ENCODE measurements at regions not wholly inside any gene's neighbourhood (a gene's known extent, or its start where the extent isn't known, plus 50 kb on each side); places are given as distances from the start of the nearest gene placed in this dataset.

GRCh38 chrX:35090801-35091200 lies 148.2 kb downstream of the FAM47B start:
- H3K27ac ChIP-seq: no peak overlapping the region
- no peaks in the 10 kb centered on the region for H3K4me1 ChIP-seq
- intact Hi-C loops (cut with DNase I; ENCODE audit: low total_unique reads): no loop called here
- H3K4me3 ChIP-seq: no peak overlapping the region
- TF ChIP-seq CTCF (IDR thresholded peaks at IDR 0.05): no peak
- TF ChIP-seq POLR2AphosphoS5 (IDR thresholded peaks at IDR 0.05): no peak
- TF ChIP-seq POLR2A (IDR thresholded peaks at IDR 0.05): no peak
- H3K36me3 ChIP-seq: no peaks in the 10 kb centered on the region
- H3K9me3 ChIP-seq: peaks cover 8 to 12% of the 10 kb centered on the region in 2 donors
- no peak for DNase-seq (ENCODE audit: low spot score in 2 of 2)
- H3K27me3 ChIP-seq: peaks cover 0 to 4% of the 10 kb centered on the region in 2 donors

GRCh38 chrX:35098419-35098818 lies 155.8 kb downstream of the FAM47B start:
- H3K4me3 ChIP-seq: no peak overlapping the region
- H3K27me3 ChIP-seq: peaks cover 0 to 12% of the 10 kb centered on the region in 2 donors
- TF ChIP-seq CTCF (IDR thresholded peaks at IDR 0.05): no peak
- no peak for TF ChIP-seq POLR2A (IDR thresholded peaks at IDR 0.05)
- no peak for TF ChIP-seq POLR2AphosphoS5 (IDR thresholded peaks at IDR 0.05)
- no peak overlapping the region for H3K27ac ChIP-seq
- intact Hi-C loops (cut with DNase I; ENCODE audit: low total_unique reads): no loop called here
- DNase-seq (ENCODE audit: low spot score in 2 of 2): no peak
- H3K9me3 ChIP-seq: peaks cover 3 to 12% of the 10 kb centered on the region in 2 donors
- H3K36me3 ChIP-seq: no peaks in the 10 kb centered on the region
- no peaks in the 10 kb centered on the region for H3K4me1 ChIP-seq

GRCh38 chrX:35101901-35102300 lies 159.3 kb downstream of the FAM47B start:
- H3K27me3 ChIP-seq: peaks cover 0 to 13% of the 10 kb centered on the region in 2 donors
- intact Hi-C loops (cut with DNase I; ENCODE audit: low total_unique reads): no loop called here
- no peak for DNase-seq (ENCODE audit: low spot score in 2 of 2)
- no peak overlapping the region for H3K4me3 ChIP-seq
- no peak overlapping the region for H3K27ac ChIP-seq
- H3K9me3 ChIP-seq: no peaks in the 10 kb centered on the region
- TF ChIP-seq POLR2A (IDR thresholded peaks at IDR 0.05) (no peak), POLR2AphosphoS5 (IDR thresholded peaks at IDR 0.05) (no peak), CTCF (IDR thresholded peaks at IDR 0.05) (no peak)
- no peaks in the 10 kb centered on the region for H3K36me3 ChIP-seq
- no peaks in the 10 kb centered on the region for H3K4me1 ChIP-seq

GRCh38 chrX:35104626-35105025 lies 162.0 kb downstream of the FAM47B start:
- no peak overlapping the region for H3K27ac ChIP-seq
- peaks cover 0 to 13% of the 10 kb centered on the region in 2 donors for H3K27me3 ChIP-seq
- no peaks in the 10 kb centered on the region for H3K36me3 ChIP-seq
- DNase-seq (ENCODE audit: low spot score in 2 of 2): no peak
- no peaks in the 10 kb centered on the region for H3K9me3 ChIP-seq
- TF ChIP-seq POLR2A (IDR thresholded peaks at IDR 0.05): no peak
- no peak for TF ChIP-seq CTCF (IDR thresholded peaks at IDR 0.05)
- TF ChIP-seq POLR2AphosphoS5 (IDR thresholded peaks at IDR 0.05): no peak
- H3K4me1 ChIP-seq: no peaks in the 10 kb centered on the region
- intact Hi-C loops (cut with DNase I; ENCODE audit: low total_unique reads): no loop called here
- H3K4me3 ChIP-seq: no peak overlapping the region

GRCh38 chrX:35115205-35115604 lies 172.6 kb downstream of the FAM47B start:
- DNase-seq (ENCODE audit: low spot score in 2 of 2): no peak
- Histone ChIP-seq H3K27me3 (no peaks in the 10 kb centered on the region), H3K4me3 (no peak overlapping the region), H3K9me3 (peaks cover 0 to 23% of the 10 kb centered on the region in 2 donors), H3K36me3 (no peaks in the 10 kb centered on the region), H3K4me1 (no peaks in the 10 kb centered on the region), H3K27ac (no peak overlapping the region)
- no peak for TF ChIP-seq CTCF (IDR thresholded peaks at IDR 0.05)
- intact Hi-C loops (cut with DNase I; ENCODE audit: low total_unique reads): no loop called here
